WI38 (cell line): ENCODE measurements at regions not wholly inside any gene's neighbourhood (a gene's known extent, or its start where the extent isn't known, plus 50 kb on each side); places are given as distances from the start of the nearest gene placed in this dataset.

Source experiments
- H3K4me3 ChIP-seq: 2 replicates; pipeline ENCODE4 v1.5.1; 2011; ENCODE audit warnings: low read depth, mild to moderate bottlenecking, control low read depth, low read length
- CTCF ChIP-seq: IDR thresholded peaks from 2 replicates; pipeline ENCODE4 v1.5.1; 2012; ENCODE audit warnings: low read depth, mild to moderate bottlenecking, control low read depth, low read length

GRCh38 chr12:23303821-23304220 is 645.6 kb downstream of the SOX5 start:
- TF ChIP-seq CTCF, result no peak
- H3K4me3 ChIP-seq, result no peak overlapping the region

- no peak overlapping the region for H3K4me3 ChIP-seq
- no peak for TF ChIP-seq CTCF
Observed at GRCh38 chr12:23333938-23334337, 615.5 kb downstream of the SOX5 start.

- no peak for TF ChIP-seq CTCF
- H3K4me3 ChIP-seq, result no peak overlapping the region
Observed at GRCh38 chr12:23335593-23335992, 613.9 kb downstream of the SOX5 start.

GRCh38 chr12:23337213-23337612 is 612.3 kb downstream of the SOX5 start:
- no peak overlapping the region for H3K4me3 ChIP-seq

GRCh38 chr12:23340351-23340750 is 609.1 kb downstream of the SOX5 start:
- TF ChIP-seq CTCF, result no peak
- no peak overlapping the region for H3K4me3 ChIP-seq

More at GRCh38 chr12:23337213-23337612, 612.3 kb downstream of the SOX5 start:
- no peak for TF ChIP-seq CTCF

GRCh38 chr12:23342407-23342806 is 607.1 kb downstream of the SOX5 start:
- no peak overlapping the region for H3K4me3 ChIP-seq
- no peak for TF ChIP-seq CTCF

- no peak overlapping the region for H3K4me3 ChIP-seq
- TF ChIP-seq CTCF, result no peak
Observed at GRCh38 chr12:23349564-23349963, 599.9 kb downstream of the SOX5 start.
